RPMI7951 (cell line): ENCODE measurements at regions not wholly inside any gene's neighbourhood (a gene's known extent, or its start where the extent isn't known, plus 50 kb on each side); places are given as distances from the start of the nearest gene placed in this dataset.
"Not testable (repeated sequence)": the region's sequence is repeated elsewhere in the genome, so short reads cannot be mapped to it uniquely, and the experiment has no call there.

Experiments
- DNase-seq: peaks from one replicate; pipeline ENCODE4 v3.0.0-alpha.2; 2012; ENCODE audit warnings: low read depth

DNA sequence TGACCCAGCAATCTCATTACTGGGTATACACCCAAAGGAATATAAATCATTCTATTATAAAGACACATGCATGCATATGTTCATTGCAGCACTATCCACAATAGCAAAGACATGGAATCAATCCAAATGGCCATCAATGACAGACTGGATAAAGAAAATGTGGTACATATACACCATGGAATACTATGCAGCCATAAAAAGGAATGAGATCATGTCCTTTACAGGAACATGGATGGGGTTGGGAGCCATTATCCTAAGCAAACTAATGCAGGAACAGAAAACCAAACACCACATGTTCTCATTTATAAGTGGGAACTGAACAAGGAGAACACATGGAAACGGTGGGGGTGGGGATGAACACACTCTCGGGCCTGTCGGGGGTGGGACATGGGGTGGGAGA, 129.2 kb upstream of the STK26 start:
- not testable (repeated sequence) for DNase-seq

DNA sequence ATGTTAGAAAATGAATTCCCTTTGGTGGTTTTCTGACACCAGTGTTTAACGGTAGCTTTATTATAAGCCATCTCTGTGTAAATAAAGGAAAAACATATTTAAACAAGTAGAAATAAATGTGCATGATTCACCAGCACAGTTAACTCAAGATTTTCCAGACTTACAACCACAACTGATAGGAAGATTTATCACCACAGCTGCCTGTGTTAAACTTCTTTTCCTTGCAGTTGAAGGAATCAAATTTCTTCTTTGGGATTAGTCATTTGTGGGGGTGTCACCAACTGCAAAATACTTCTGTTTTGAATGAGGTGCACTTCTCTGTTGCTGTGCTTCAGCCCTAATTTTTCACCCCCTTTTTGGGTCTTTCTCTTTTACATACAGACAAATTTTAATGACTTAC, 128.1 kb upstream of the STK26 start:
- peak; percentile 37 for DNase-seq

DNA sequence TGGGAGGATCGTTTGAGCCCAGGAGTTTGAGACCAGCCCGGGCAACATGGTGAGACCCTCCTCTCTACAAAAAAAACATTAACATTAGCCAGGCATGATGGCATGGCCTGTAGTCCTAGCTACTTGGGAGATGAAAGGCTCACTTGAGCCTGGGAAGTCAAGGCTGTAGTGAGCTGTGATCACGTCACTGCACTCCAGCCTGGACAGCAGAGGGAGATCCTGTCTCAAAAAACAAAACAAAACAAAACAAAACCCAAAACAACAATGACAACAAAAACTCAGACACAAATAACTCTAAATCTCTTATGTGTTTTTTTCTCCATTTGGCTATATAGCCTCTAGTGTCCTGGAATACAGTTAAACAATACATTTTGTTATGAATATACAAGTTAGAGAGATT, 127.3 kb upstream of the STK26 start:
- DNase-seq, result no peak

DNA sequence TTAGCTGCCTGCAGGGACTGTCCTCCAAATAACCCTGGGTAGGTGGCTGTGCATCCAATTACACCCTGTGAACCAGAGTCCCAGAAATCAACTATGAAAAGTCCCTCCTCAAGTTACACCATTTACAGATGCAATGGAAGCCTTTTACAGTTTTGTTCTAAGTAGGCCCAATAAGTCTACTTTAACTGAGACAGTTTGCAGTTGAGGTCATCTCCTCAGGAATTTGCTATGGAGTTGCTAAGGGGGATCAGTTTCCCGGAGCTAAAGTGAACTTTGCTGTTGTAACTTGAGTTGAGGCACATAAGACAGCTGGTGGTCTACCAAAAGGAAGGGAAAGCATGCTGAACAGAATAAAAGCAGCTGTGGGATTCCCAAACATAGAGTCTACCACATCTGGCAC, 121.6 kb upstream of the STK26 start:
- DNase-seq, result no peak

DNA sequence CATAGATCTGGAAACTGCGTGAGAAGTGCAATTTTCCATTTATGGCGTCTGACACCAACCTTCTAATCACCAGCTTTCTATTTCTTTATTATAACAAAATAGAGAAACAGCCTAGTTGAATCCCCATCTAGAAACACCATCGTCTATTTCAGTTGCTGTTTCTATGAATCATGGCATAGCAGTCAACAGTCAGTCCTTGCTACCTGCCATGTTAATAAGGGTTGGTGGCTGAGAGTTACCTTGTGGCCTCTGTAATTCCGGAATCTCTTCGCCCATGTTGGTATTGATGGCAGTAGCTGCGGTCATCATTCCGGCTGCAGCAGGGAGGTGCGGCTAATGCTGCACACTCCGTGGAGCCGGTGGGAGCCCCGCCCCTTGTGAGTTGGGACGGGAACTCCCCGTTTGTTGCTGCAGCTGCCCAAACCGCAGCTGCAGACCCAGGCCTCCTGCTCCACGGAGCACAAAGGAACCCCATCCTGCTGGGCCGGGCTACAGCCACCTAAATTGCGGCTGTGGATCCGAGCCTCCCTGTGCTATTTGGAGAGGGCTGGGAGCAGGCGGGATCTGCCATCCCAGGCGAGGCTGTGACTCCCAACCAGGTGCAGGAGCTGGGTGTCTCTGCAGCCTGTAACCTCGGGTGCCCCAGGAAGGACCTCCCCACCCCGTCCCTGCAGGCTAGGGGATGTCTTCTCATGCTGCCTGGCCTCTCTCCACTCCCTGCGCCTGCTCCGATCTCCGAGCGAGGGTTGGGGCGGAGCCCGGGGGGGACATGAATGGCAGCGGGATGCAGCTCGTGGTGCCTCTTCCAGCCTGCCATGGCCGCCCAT, 115.4 kb upstream of the STK26 start:
- peak; percentile 1 for DNase-seq

DNA sequence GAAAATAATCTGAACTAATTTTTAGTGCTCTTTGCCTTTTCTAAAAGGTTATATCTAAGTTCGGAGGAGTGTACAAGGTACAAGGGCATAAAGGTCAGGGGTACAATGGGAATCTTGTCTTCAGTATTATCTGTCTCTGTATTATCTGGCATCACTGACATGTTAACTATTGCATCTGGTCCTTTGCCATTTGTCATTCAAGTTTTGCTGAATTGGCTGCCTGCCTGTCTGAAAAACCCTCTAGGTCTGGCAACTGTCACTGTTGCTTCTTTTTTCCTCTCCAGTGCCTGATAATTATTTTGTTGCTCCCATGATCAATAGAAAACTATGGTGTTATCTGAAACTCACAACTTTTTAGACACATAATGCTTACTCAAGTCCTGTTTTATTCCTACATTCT, 112.5 kb upstream of the STK26 start:
- DNase-seq, result no peak

DNA sequence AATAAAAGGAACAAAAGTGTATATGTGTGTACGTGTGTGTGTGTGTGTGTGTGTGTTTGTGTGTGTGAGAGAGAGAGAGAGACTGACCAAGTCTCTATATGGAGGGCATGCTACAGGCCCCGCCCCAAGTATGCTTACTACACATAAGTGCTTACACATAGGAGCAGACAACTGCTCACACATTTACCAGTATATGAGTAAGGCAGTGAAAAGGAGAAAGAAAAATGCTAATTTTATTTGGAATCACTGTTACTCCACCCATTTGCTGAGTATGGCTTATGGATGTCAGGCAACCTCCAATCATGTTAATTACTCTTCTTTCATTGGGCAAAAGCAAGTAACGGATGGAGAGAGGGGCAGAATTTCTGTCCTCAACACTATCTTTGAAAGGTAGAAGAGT, 107.6 kb upstream of the STK26 start:
- DNase-seq, result no peak

DNA sequence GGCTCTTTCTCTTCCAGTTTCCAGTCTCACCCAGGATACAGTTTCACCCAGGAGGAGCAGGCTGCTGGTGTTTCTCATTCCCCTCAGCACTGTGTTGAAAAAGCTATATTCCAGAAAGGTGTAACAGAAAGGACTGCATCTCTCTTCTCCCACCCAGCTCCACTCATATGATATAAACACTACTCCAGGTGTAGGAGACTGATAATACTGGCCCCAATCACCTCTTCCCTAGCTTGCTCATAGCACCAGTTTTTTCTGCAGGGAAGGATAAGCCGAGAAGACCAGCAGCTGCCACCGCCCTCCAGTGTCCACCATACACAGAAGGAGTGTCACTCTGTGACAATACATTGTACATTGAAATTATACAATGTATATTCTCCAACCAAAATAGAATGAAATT, 105.5 kb upstream of the STK26 start:
- DNase-seq, result no peak

DNA sequence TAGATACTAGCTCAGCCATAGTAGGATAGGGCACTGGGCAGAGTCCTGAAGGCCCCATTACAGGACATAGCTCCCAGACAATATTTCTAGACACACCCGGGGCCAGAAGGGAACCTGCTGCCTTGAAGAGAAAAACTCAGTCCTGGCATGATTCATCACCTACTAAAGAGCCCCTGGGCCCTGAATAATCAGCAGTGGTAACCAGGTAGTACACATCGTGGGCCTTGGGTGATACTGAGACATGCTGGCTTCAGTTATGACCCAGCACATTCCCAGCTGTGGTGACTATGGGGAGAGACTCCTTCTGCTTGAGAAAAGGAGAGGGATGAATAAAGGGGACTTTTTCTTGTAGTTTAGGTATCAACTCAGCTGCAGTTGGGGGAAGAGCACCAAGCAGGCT, 104.3 kb upstream of the STK26 start:
- no peak for DNase-seq

DNA sequence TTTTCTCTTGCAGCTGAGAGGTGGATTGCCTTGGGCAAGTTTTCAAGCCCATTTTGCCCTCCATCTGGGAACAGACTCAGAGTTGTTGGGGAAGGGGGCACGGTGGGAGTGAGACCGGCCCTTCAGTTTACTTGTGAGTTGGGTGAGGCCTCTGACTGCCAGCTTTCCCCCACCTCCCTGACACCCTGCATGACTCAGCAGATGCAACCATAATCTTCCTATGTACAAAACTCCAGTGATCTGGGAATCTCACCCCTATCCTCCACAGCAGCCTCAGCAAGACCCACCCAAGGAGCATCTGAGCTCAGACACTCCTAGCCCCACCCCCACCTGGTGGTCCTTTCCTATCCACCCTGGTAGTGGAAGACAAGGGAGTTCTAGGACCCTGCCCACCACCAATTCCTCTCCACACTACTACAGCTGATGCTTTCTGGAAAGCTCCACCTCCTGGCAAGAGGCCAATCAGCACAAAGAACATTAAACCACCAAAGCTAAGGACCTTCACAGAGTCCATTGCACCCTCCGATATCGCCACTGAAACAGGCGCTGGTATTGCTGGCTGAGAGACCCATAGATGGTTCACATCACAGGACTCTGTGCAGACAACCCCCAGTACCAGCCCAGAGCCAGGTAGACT, 99.4 kb upstream of the STK26 start:
- DNase-seq, result no peak

DNA sequence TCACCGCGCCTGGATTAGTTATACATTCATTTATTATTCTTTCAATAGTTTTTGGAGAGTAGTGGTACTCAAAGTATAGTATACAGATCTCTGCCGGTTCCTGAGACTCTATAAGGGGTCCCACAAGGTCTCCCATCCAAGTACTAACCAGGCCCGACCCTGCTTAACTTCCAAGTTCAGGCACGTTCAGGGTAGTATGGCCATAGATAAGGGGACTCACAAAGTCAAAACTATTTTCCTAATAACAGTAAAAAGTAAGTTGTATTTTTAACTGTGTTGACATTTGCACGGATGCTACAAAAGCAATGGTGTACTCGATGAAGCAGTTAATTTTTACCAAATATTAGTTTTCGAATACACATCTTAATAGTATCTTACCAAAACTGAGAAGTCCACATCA, 84.4 kb upstream of the STK26 start:
- DNase-seq, result no peak

DNA sequence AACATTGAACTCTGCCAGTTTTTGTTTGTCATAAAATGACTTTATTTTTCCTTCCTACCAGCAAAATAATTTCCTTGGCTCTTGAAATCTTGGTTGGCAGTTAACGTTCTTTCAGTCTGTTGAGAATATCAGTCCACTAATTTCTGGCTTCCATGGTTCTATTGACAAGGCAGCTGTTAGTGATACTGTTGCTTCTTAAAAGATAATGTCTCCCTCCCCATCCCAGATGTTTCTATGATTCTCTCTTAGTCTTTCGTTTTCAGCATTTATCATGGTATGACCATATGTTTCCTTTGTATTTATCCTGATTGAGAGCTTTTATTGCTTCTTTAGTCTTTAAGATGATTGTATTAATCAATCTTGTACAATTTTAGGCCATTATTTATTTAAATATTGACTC, 81.1 kb upstream of the STK26 start:
- DNase-seq, result no peak

DNA sequence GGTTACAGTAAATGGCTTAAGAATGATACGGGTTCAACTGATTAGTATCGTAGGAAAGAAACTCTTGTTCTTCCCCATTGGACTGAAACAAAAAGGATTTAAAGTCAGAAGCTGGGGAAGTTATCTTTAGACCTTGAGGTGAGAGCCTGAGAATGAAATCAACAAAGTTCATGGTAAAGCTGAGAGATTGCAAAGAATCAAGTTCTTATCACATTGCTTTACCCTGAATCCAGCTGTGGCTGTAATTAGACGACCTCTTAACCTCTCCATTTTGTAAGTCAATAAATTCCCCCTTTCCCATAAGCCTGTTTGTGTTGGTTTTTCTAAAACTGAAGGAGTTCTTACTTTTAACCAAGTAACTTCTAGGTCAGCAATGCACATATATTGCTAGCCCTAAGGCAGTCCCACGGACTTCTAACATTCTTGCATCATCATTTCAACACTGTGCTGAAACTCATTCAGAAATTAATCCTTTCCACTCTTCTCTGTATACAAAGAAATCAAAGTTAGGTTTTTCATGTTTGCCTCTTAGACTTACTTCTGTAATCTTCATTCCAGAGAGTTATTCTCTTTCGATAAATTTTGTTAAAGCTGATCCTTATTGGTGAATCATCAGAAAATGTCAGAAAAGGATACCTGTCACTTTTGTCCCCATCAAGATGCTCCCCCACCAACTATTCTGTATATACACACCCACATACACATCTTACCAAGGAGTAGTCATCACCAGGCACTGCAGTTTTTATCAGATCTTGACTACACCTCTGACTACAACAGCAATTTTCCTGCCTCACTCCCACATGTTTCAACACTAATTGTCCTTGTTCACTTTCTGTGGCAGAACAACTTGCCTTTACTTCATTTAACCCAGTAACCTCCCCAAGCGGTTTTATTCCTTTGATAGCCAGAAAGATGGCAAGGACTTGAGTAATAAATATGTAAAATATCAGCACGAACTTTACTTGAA, 77.9 kb upstream of the STK26 start:
- DNase-seq, result no peak

DNA sequence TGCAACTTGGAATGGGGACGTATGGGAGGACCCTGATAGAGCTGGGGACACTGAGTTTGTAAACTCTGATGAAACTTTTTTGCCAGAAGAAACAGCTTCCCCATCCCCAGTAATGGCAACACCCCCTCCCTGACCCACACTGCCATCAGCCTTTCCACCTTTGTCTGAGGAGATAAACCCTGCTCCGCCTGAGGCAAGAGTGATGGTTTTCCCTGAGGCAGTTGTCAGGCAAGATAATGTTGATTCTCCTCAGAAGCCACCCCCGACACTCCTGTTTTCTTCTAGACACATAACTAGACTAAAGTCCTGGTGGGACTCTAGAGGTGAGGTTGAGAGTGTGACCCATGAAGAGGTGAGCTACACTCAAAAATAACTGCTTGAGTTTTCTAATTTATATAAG, 71.9 kb upstream of the STK26 start:
- no peak for DNase-seq

DNA sequence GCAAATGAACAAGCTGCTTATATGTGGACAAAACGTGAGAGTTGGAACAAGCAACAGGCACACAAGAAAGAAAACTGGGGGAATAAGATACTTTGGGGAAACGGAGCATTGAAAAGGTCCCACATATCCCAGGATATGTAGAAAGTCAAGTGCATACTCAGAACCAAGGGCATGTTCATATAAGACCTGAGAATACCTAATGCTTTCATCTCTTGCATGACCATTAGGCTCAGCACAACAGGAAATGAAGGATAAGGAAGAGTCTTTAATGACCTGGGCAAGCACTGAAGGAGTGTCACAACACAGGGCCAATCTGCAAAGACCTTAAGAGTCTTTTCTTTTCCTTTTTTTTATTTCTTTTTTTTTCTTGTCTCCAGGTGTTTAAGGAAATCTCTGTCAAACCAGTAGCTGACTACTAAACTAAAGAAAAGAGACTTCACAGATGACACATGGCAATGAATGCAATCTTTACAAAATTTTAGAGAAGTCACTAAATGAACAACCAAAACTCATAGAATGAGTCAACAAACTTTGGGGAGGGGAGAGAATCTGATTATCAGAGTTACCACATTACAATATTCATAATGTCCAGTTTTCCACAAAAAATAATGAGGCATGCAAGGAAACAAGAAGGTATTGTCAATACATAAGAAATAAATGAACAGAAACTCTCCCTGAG, 67.9 kb upstream of the STK26 start:
- no peak for DNase-seq

DNA sequence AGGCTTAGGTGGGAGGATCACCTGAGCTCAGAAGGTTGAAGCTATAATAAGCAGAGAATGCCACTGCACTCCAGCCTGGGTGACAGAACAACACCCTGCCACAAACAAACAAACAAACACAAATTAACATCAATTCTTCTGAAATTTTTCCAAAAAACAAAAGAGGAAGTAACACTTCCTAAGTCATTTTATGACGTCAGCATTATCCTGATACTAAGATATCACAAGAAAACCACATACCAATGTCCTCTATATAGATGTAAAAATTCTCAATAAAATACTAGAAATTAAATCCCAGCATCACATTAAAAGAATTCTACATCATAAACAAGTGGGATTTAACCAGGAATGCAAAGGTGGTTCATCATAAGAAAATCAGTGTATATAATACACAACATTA, 64.4 kb upstream of the STK26 start:
- no peak for DNase-seq

DNA sequence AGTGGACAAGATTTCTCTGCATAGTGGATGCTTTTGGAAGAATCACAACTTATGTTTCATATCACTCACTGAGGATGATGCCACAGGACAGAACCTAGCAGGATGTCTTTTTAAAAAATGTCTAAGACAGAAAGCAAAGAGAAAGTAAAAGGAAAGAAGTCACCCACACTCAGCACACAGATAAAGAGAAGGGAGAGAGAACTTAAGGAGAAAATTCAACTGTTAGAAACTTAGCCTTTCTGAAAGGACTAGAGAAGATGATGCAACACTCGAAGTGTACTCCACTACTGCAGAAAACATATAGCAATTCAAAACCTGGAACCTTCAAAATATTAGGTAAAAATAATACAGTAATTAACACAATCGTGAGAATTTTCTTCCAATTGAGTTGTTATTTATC, 52.8 kb upstream of the STK26 start:
- no peak for DNase-seq
